K562 (cell line): ENCODE measurements at regions not wholly inside any gene's neighbourhood (a gene's known extent, or its start where the extent isn't known, plus 50 kb on each side); places are given as distances from the start of the nearest gene placed in this dataset.

Experiments used
- ATAC-seq: fragments of 200-7000 bp; cut with Tn5 transposase; 3 replicates; pipeline ENCODE4 v1.9.1; 2020; ENCODE audit warnings: moderate library complexity
- BruUV-seq: library from RNA; stranded (reverse); fragments of 400-500 nt; replicated peaks from 2 replicates; lab custom pipeline; 2021; lab: Mats Ljungman, UMichigan
- CTCF ChIA-PET: fragments of 300-600 bp; formaldehyde crosslinking; extraction: SDS; loops from one replicate; lab custom pipeline; 2021; ENCODE audit warnings: low intra/inter-chr PET ratio; lab: Yijun Ruan, JAX
- POLR2A ChIA-PET: fragments of 300-600, 350-650 bp; sonication (Branson Sonifier 250); formaldehyde crosslinking; extraction: SDS; loops from one replicate; lab custom pipeline; 2021; ENCODE audit warnings: antibody characterized with exemption, inconsistent platforms; lab: Yijun Ruan, JAX
- DNase-seq, 4 experiments: peaks; one replicate each; pipeline versions ENCODE4 v3.0.0 to v3.0.0-alpha.2; 2011 to 2018; ENCODE audit warnings: low spot score in 3 of 4, mixed read lengths in 3 of 4; ENCODE audit errors: extremely low read depth in 1 of 4
- FAIRE-seq: peaks from 2 replicates; lab custom pipeline; 2011; peaks lifted over from hg19 to GRCh38; lab: Jason Lieb, UNC
- H2AFZ ChIP-seq: 2 replicates; pipeline ENCODE4 v1.6.0; 2011; ENCODE audit warnings: low read depth, low read length, control low read depth, inconsistent platforms
- H3K27ac ChIP-seq: fragments of 200-600 bp; 3 replicates; pipeline ENCODE4 v1.8.0; 2011; ENCODE audit warnings: low read depth, mild to moderate bottlenecking, control low read depth, inconsistent platforms, low read length, moderate library complexity, mixed read lengths; ENCODE audit errors: extremely low read depth
- H3K27me3 ChIP-seq, 2 experiments: fragments of 300-600 bp in 1 of 2; 2 replicates in 1 of 2; 3 replicates in 1 of 2; pipeline versions ENCODE4 v1.6.0 to v1.8.0; 2011; ENCODE audit warnings: inconsistent platforms in 2 of 2, low read length in 2 of 2, mild to moderate bottlenecking in 1 of 2, mixed read lengths in 1 of 2, moderate library complexity in 1 of 2; ENCODE audit not compliant: control insufficient read depth in 2 of 2, insufficient read depth in 2 of 2
- H3K36me3 ChIP-seq: fragments of 300-600 bp; 3 replicates; pipeline ENCODE4 v1.8.0; 2011; ENCODE audit warnings: mild to moderate bottlenecking, low read length, inconsistent platforms; ENCODE audit not compliant: control insufficient read depth, insufficient read depth
- H3K4me1 ChIP-seq, 2 experiments: fragments of 200-600 bp in 1 of 2; replicated peaks in 1 of 2; 2 replicates in 1 of 2; 3 replicates in 1 of 2; pipeline versions ENCODE4 v1.5.1 to v1.8.0; 2011; ENCODE audit warnings: inconsistent platforms in 2 of 2, low read length in 2 of 2, mild to moderate bottlenecking in 1 of 2, mixed read lengths in 1 of 2, moderate library complexity in 1 of 2; ENCODE audit not compliant: control insufficient read depth in 2 of 2, insufficient read depth in 2 of 2
- H3K4me2 ChIP-seq: 2 replicates; pipeline ENCODE4 v1.6.1; 2011; ENCODE audit warnings: low read length, control low read depth, inconsistent platforms, mixed read lengths; ENCODE audit not compliant: insufficient read depth
- H3K4me3 ChIP-seq: fragments of 200-600 bp; sonication (generic), shearing (Covaris generic); 2 replicates; pipeline ENCODE4 v1.5.1; 2016; ENCODE audit warnings: control low read depth, inconsistent platforms
- H3K79me2 ChIP-seq: fragments of 200-600 bp; 3 replicates; pipeline ENCODE4 v1.8.0; 2011; ENCODE audit warnings: low read length, inconsistent platforms; ENCODE audit not compliant: control insufficient read depth, insufficient read depth
- H3K9ac ChIP-seq, 2 experiments: 2 replicates each; pipeline versions ENCODE4 v1.6.0 to v1.6.1; 2011; ENCODE audit warnings: low read depth in 2 of 2, low read length in 2 of 2, control low read depth in 1 of 2, inconsistent platforms in 1 of 2, mild to moderate bottlenecking in 1 of 2, mixed read lengths in 1 of 2; ENCODE audit not compliant: insufficient read depth in 1 of 2
- H3K9me1 ChIP-seq: one replicate; pipeline ENCODE4 v1.6.0; 2011; ENCODE audit warnings: inconsistent platforms, mild to moderate bottlenecking, low read length, moderate library complexity; ENCODE audit not compliant: control insufficient read depth, insufficient read depth
- H3K9me3 ChIP-seq: replicated peaks from 2 replicates; pipeline ENCODE4 v1.5.1; 2011; ENCODE audit warnings: low read depth, low read length, inconsistent platforms; ENCODE audit not compliant: control insufficient read depth, insufficient read depth
- H4K20me1 ChIP-seq: replicated peaks from 2 replicates; pipeline ENCODE4 v1.6.1; 2011; ENCODE audit warnings: low read length, inconsistent platforms, mixed read lengths; ENCODE audit not compliant: control insufficient read depth, insufficient read depth
- CBX8 ChIP-seq: fragments of 200-600 bp; sonication (generic); IDR thresholded peaks from 2 replicates; pipeline ENCODE4 v1.6.1; 2012; ENCODE audit warnings: borderline replicate concordance, mixed run types, low read depth, mild to moderate bottlenecking, moderate library complexity, mixed read lengths, low read length, control low read depth, inconsistent platforms; ENCODE audit not compliant: poor library complexity, severe bottlenecking; ENCODE audit errors: extremely low read depth
- CHD2 ChIP-seq: IDR thresholded peaks from 2 replicates; pipeline ENCODE4 v1.6.1; 2011; ENCODE audit warnings: low read depth, low read length
- DMBX1 ChIP-seq: fragments of 250-450 bp; sonication (Bioruptor Pico); IDR thresholded peaks from 2 replicates; pipeline ENCODE4 v1.8.0; 2022; ENCODE audit warnings: inconsistent platforms, mild to moderate bottlenecking, moderate library complexity, borderline replicate concordance
- MAFF ChIP-seq: IDR thresholded peaks from 2 replicates; pipeline ENCODE4 v1.6.1; 2012; ENCODE audit warnings: low read length, improper control_type of control experiment
- MAZ ChIP-seq, 2 experiments: fragments of 450-650 bp in 1 of 2; sonication (generic) in 1 of 2; formaldehyde crosslinking; IDR thresholded peaks in 1 of 2; conservative IDR thresholded peaks in 1 of 2; 2 replicates each; pipeline versions ENCODE4 v1.4.0 to v1.5.0; 2020; ENCODE audit warnings: mild to moderate bottlenecking in 1 of 2, missing genetic modification reagents in 1 of 2
- NFE2L1 ChIP-seq: fragments of 450-650 bp; IDR thresholded peaks from 2 replicates; pipeline ENCODE4 v1.6.1; 2016; ENCODE audit warnings: missing genetic modification characterization, low read depth, mild to moderate bottlenecking, missing compliant biosample characterization, moderate library complexity, borderline replicate concordance
- RBM25 ChIP-seq: fragments of 200-400 bp; formaldehyde crosslinking; IDR thresholded peaks from 2 replicates; pipeline ENCODE4 v1.6.1; 2018; ENCODE audit warnings: low read length, low read depth, moderate library complexity; ENCODE audit not compliant: severe bottlenecking
- SAFB ChIP-seq: fragments of 200-400 bp; formaldehyde crosslinking; IDR thresholded peaks from 2 replicates; pipeline ENCODE4 v1.6.1; 2017; ENCODE audit warnings: low read depth, low read length, borderline replicate concordance
- SAFB2 ChIP-seq: fragments of 200-400 bp; formaldehyde crosslinking; IDR thresholded peaks from 2 replicates; pipeline ENCODE4 v1.6.1; 2018; ENCODE audit warnings: borderline replicate concordance, low read length, low read depth, moderate library complexity; ENCODE audit not compliant: severe bottlenecking
- SMARCA5 ChIP-seq: fragments of 450-650 bp; IDR thresholded peaks from 2 replicates; pipeline ENCODE4 v1.6.1; 2016
- TEAD1 ChIP-seq, 2 experiments: fragments of 450-650 bp in 1 of 2; sonication (generic) in 1 of 2; formaldehyde crosslinking; IDR thresholded peaks; 2 replicates each; pipeline versions ENCODE4 v1.4.0 to v1.8.0; 2020 to 2022; ENCODE audit warnings: mild to moderate bottlenecking in 2 of 2, missing genetic modification reagents in 1 of 2
- XRCC3 ChIP-seq: fragments of 450-650 bp; IDR thresholded peaks from 2 replicates; pipeline ENCODE4 v1.6.1; 2017; ENCODE audit warnings: mild to moderate bottlenecking, moderate library complexity
- ZNF140 ChIP-seq: fragments of 250-450 bp; sonication (Bioruptor Pico); IDR thresholded peaks from 2 replicates; pipeline ENCODE4 v1.8.0; 2021; ENCODE audit warnings: moderate library complexity, mild to moderate bottlenecking, inconsistent platforms
- ZNF3 ChIP-seq: fragments of 250-450 bp; sonication (Bioruptor Pico); IDR thresholded peaks from 2 replicates; pipeline ENCODE4 v1.5.0; 2021; ENCODE audit warnings: mild to moderate bottlenecking, moderate library complexity
- ZNF766 ChIP-seq: fragments of 200-800 bp; sonication (Bioruptor generic); conservative IDR thresholded peaks from 2 replicates; pipeline ENCODE4 v1.6.1; 2016; ENCODE audit warnings: missing genetic modification characterization, missing compliant biosample characterization
- WGBS: fragments of 100-300 bp; shearing (Covaris generic); methylation state at CpG from one replicate; pipeline ENCODE4 v1.1.6; 2016; ENCODE audit warnings: low coverage, mixed read lengths; ENCODE audit not compliant: insufficient coverage; ENCODE audit errors: missing lambda C conversion rate; 5-methylcytosine and 5-hydroxymethylcytosine counted together
- in situ Hi-C: fragments of 300-500 bp; cut with MboI; formaldehyde crosslinking; loops from 4 replicates; pipeline ENCODE4 v1.15.0; 2018; ENCODE audit warnings: inconsistent platforms, mixed read lengths
- intact Hi-C: fragments of 100-400 bp; cut with micrococcal nuclease; formaldehyde crosslinking; loops from 2 replicates; pipeline ENCODE4 v1.14.2; 2022
- TF ChIP-seq, protein P1 (sequence below): sonication (generic); formaldehyde crosslinking; IDR thresholded peaks from 2 replicates; pipeline ENCODE4 v1.4.0; 2020; ENCODE audit warnings: mild to moderate bottlenecking, missing genetic modification reagents
- TF ChIP-seq, protein P2 (sequence below): IDR thresholded peaks from 2 replicates; pipeline ENCODE4 v1.6.1; 2016; ENCODE audit warnings: missing genetic modification characterization, missing compliant biosample characterization
- TF ChIP-seq, protein P3 (sequence below): fragments of 250-450 bp; sonication (Bioruptor Pico); IDR thresholded peaks from 2 replicates; pipeline ENCODE4 v1.4.0; 2020; ENCODE audit warnings: borderline replicate concordance

DNA sequence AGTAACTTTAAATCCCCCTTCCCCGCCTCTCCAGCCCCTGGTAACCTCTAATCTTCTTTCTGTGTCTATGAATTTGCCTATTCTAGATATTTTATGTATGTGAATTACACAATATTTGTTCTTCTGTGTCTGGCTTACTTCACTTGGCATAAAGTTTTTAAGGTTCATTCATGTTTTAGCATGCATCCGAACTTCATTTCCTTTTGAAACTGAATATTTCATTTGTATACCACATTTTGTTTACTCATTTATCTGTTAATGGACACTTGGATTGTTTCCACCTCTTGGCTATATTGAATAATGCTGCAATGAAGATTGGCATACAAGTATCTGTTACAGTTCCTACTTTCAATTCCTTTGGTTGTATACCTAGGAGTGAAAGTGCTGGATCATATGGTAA lies 205.3 kb downstream of the TM2D1 start:
- ChIA-PET POLR2A (no interaction called here), CTCF (no interaction called here)
- H3K4me3 ChIP-seq = no peak overlapping the region
- in situ Hi-C loops = no loop called here
- no peaks in the 10 kb centered on the region for H3K9me1 ChIP-seq
- FAIRE-seq (no peak), ATAC-seq (no peak), DNase-seq (no peak)
- intact Hi-C loops = no loop called here
- no peak overlapping the region for H3K27ac ChIP-seq
- H3K4me1 ChIP-seq = no peaks in the 10 kb centered on the region
- BruUV-seq = no TSS peak
- no peak overlapping the region for H3K9ac ChIP-seq
- H3K36me3 ChIP-seq = no peaks in the 10 kb centered on the region
- H3K79me2 ChIP-seq = no peaks in the 10 kb centered on the region
- WGBS = 0% methylated on average over 2 of the region's 2 CpGs
- no peaks in the 10 kb centered on the region for H4K20me1 ChIP-seq
- no peaks in the 10 kb centered on the region; a peak in 2 of 5 replicates for H3K27me3 ChIP-seq
- H3K9me3 ChIP-seq = no peaks in the 10 kb centered on the region
- H3K4me2 ChIP-seq = no peak overlapping the region
- no peak overlapping the region for H2AFZ ChIP-seq
- no peak for TF ChIP-seq TEAD1 (CRISPR knock-in tag; IDR thresholded peaks at IDR 0.05)
- TF ChIP-seq CHD2 = no peak
- no peak for TF ChIP-seq DMBX1
- TF ChIP-seq SAFB = no peak
- no peak for TF ChIP-seq ZNF140 (CRISPR knock-in tag)
- no peak for TF ChIP-seq CBX8
- no peak for TF ChIP-seq SMARCA5
- TF ChIP-seq ZNF3 (CRISPR knock-in tag) = no peak
- TF ChIP-seq, protein P1, sequence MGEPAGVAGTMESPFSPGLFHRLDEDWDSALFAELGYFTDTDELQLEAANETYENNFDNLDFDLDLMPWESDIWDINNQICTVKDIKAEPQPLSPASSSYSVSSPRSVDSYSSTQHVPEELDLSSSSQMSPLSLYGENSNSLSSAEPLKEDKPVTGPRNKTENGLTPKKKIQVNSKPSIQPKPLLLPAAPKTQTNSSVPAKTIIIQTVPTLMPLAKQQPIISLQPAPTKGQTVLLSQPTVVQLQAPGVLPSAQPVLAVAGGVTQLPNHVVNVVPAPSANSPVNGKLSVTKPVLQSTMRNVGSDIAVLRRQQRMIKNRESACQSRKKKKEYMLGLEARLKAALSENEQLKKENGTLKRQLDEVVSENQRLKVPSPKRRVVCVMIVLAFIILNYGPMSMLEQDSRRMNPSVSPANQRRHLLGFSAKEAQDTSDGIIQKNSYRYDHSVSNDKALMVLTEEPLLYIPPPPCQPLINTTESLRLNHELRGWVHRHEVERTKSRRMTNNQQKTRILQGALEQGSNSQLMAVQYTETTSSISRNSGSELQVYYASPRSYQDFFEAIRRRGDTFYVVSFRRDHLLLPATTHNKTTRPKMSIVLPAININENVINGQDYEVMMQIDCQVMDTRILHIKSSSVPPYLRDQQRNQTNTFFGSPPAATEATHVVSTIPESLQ (CRISPR knock-in tag) = no peak
- TF ChIP-seq, protein P2, sequence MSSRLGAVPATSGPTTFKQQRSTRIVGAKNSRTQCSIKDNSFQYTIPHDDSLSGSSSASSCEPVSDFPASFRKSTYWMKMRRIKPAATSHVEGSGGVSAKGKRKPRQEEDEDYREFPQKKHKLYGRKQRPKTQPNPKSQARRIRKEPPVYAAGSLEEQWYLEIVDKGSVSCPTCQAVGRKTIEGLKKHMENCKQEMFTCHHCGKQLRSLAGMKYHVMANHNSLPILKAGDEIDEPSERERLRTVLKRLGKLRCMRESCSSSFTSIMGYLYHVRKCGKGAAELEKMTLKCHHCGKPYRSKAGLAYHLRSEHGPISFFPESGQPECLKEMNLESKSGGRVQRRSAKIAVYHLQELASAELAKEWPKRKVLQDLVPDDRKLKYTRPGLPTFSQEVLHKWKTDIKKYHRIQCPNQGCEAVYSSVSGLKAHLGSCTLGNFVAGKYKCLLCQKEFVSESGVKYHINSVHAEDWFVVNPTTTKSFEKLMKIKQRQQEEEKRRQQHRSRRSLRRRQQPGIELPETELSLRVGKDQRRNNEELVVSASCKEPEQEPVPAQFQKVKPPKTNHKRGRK (tag) = no peak
- TF ChIP-seq SAFB2 = no peak
- no peak for TF ChIP-seq NFE2L1 (tag)
- TF ChIP-seq XRCC3 = no peak
- no peak for TF ChIP-seq RBM25
- TF ChIP-seq, protein P3, sequence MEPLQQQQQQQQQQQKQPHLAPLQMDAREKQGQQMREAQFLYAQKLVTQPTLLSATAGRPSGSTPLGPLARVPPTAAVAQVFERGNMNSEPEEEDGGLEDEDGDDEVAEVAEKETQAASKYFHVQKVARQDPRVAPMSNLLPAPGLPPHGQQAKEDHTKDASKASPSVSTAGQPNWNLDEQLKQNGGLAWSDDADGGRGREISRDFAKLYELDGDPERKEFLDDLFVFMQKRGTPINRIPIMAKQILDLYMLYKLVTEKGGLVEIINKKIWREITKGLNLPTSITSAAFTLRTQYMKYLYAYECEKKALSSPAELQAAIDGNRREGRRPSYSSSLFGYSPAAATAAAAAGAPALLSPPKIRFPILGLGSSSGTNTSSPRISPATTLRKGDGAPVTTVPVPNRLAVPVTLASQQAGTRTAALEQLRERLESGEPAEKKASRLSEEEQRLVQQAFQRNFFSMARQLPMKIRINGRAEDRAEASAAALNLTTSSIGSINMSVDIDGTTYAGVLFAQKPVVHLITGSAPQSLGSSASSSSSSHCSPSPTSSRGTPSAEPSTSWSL = no peak
- TF ChIP-seq ZNF766 (CRISPR knock-in tag) = no peak
- TF ChIP-seq MAZ (CRISPR knock-in tag; conservative IDR thresholded peaks at IDR 0.05 in 1 of 2, IDR thresholded peaks at IDR 0.05 in 1 of 2) = no peak
- no peak for TF ChIP-seq MAFF
